Neural cell (in vitro differentiated cells): ENCODE measurements at regions not wholly inside any gene's neighbourhood (a gene's known extent, or its start where the extent isn't known, plus 50 kb on each side); places are given as distances from the start of the nearest gene placed in this dataset.

ENCODE experiments used
- EP300 ChIP-seq: fragments of 450-650 bp; conservative IDR thresholded peaks from 2 replicates; pipeline ENCODE4 v1.6.1; 2014; ENCODE audit warnings: antibody characterized with exemption, mild to moderate bottlenecking, moderate library complexity; ENCODE audit not compliant: poor library complexity, severe bottlenecking
- EZH2 ChIP-seq: fragments of 200-600, 300-800 bp; shearing (Covaris generic), sonication (generic); IDR thresholded peaks from 2 replicates; pipeline ENCODE4 v1.6.1; 2014; ENCODE audit warnings: antibody characterized with exemption, low read length, borderline replicate concordance, mild to moderate bottlenecking; ENCODE audit not compliant: insufficient read depth, poor library complexity, severe bottlenecking
- MXI1 ChIP-seq: fragments of 450-650 bp; conservative IDR thresholded peaks from 2 replicates; pipeline ENCODE4 v1.6.1; 2014; ENCODE audit warnings: antibody characterized with exemption, mild to moderate bottlenecking; ENCODE audit not compliant: poor library complexity, severe bottlenecking
- POLR2AphosphoS5 ChIP-seq: IDR thresholded peaks from 2 replicates; pipeline ENCODE4 v1.6.1; 2012
- RAD21 ChIP-seq: fragments of 450-650 bp; conservative IDR thresholded peaks from 2 replicates; pipeline ENCODE4 v1.6.1; 2014; ENCODE audit warnings: antibody characterized with exemption, mild to moderate bottlenecking, moderate library complexity
- REST ChIP-seq: IDR thresholded peaks from 2 replicates; pipeline ENCODE4 v1.6.1; 2012; ENCODE audit warnings: borderline replicate concordance
- SMC3 ChIP-seq: fragments of 450-650 bp; conservative IDR thresholded peaks from 2 replicates; pipeline ENCODE4 v1.6.1; 2014; ENCODE audit warnings: antibody characterized with exemption, mild to moderate bottlenecking, moderate library complexity; ENCODE audit not compliant: poor library complexity
- TAF1 ChIP-seq: IDR thresholded peaks from 2 replicates; pipeline ENCODE4 v1.6.1; 2012; ENCODE audit warnings: low read depth
- TF ChIP-seq, protein P1 (sequence below): fragments of 450-650 bp; IDR thresholded peaks from 2 replicates; pipeline ENCODE4 v1.5.1; 2014; ENCODE audit warnings: antibody characterized with exemption, mild to moderate bottlenecking, moderate library complexity; ENCODE audit not compliant: poor library complexity, severe bottlenecking

GRCh38 chr2:221851531-221852045 is 279.5 kb upstream of the EPHA4 start:
- TF ChIP-seq, protein P1, sequence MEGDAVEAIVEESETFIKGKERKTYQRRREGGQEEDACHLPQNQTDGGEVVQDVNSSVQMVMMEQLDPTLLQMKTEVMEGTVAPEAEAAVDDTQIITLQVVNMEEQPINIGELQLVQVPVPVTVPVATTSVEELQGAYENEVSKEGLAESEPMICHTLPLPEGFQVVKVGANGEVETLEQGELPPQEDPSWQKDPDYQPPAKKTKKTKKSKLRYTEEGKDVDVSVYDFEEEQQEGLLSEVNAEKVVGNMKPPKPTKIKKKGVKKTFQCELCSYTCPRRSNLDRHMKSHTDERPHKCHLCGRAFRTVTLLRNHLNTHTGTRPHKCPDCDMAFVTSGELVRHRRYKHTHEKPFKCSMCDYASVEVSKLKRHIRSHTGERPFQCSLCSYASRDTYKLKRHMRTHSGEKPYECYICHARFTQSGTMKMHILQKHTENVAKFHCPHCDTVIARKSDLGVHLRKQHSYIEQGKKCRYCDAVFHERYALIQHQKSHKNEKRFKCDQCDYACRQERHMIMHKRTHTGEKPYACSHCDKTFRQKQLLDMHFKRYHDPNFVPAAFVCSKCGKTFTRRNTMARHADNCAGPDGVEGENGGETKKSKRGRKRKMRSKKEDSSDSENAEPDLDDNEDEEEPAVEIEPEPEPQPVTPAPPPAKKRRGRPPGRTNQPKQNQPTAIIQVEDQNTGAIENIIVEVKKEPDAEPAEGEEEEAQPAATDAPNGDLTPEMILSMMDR: no peak
- no peak for TF ChIP-seq RAD21
- no peak for TF ChIP-seq POLR2AphosphoS5
- no peak for TF ChIP-seq EZH2
- no peak for TF ChIP-seq REST
- TF ChIP-seq EP300: no peak
- TF ChIP-seq SMC3: no peak
- no peak for TF ChIP-seq MXI1
- no peak for TF ChIP-seq TAF1
